H1 (cell line): ENCODE measurements at regions not wholly inside any gene's neighbourhood (a gene's known extent, or its start where the extent isn't known, plus 50 kb on each side); places are given as distances from the start of the nearest gene placed in this dataset.

Source experiments
- BACH1 ChIP-seq: IDR thresholded peaks from 2 replicates; pipeline ENCODE4 v1.6.1; 2012; ENCODE audit warnings: low read length, improper control_type of control experiment
- CHD2 ChIP-seq: IDR thresholded peaks from 2 replicates; pipeline ENCODE4 v1.6.1; 2012; ENCODE audit warnings: low read length, improper control_type of control experiment
- EGR1 ChIP-seq: IDR thresholded peaks from 2 replicates; pipeline ENCODE4 v1.6.1; 2011; ENCODE audit warnings: low read depth, low read length, borderline replicate concordance
- EP300 ChIP-seq, 2 experiments: IDR thresholded peaks; 1 replicate in 1 of 2; 2 replicates in 1 of 2; pipeline ENCODE4 v1.6.1; 2011 to 2012; ENCODE audit warnings: low read depth in 2 of 2, low read length in 2 of 2, mild to moderate bottlenecking in 2 of 2, borderline replicate concordance in 1 of 2, inconsistent platforms in 1 of 2, moderate library complexity in 1 of 2
- EZH2 ChIP-seq: fragments of 200-600 bp; sonication (generic); IDR thresholded peaks from 2 replicates; pipeline ENCODE4 v1.7.1; 2012; ENCODE audit warnings: low read depth, mild to moderate bottlenecking, moderate library complexity, low read length, inconsistent platforms; ENCODE audit not compliant: severe bottlenecking
- KDM5A ChIP-seq: fragments of 200-600 bp; IDR thresholded peaks from 2 replicates; pipeline ENCODE4 v1.7.1; 2012; ENCODE audit warnings: mild to moderate bottlenecking, low read length, inconsistent platforms, mixed read lengths
- SP1 ChIP-seq: IDR thresholded peaks from 2 replicates; pipeline ENCODE4 v1.6.1; 2011; ENCODE audit warnings: low read depth, low read length

DNA sequence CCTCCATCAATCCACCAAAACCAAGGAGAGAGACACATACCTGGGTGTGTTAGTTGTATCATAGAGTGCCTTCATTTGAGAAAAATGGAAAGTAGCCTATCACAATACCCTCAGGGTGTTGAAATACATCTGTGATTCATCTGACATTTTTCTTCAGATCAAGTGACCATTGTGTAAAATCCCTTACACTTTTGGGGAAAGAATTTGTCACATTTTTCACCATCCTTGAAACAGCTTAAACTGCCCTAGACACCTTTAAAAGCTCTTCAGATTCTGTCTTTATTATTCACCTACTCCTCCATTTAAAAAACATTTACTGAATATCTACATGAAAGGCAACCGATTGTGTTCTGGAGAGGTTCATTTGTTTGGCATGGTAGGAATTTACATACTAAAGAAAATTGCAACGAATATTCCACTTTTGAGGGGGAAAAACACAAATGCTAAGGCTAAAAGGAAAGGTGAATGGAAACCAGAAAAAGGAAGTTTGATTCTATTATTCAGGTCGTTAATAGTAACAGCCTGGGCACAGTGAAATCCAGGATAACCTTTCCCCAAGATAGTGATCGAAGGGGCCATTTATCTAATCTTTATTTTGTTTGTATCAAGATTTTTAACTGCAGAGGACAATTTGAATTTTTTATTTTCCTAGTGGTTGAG is 70.4 kb upstream of the SAMSN1 start (continued):
- peak; percentile 69 for TF ChIP-seq SP1
- no peak for TF ChIP-seq BACH1
- TF ChIP-seq EZH2 = no peak
- TF ChIP-seq KDM5A = no peak
- TF ChIP-seq CHD2 = no peak
- TF ChIP-seq EGR1 = no peak
- TF ChIP-seq EP300 (IDR thresholded peaks at IDR 0.05; ENCODE audit: borderline replicate concordance in 1 of 2, low read depth in 2 of 2, low read length in 2 of 2) = peak in 1 of 2 experiments; percentile 24; a peak in 1 of 3 replicates
- TF ChIP-seq, all 59 proteins: peak for 6
